K562 (cell line): ENCODE measurements at regions not wholly inside any gene's neighbourhood (a gene's known extent, or its start where the extent isn't known, plus 50 kb on each side); places are given as distances from the start of the nearest gene placed in this dataset.

Source experiments
- ATAC-seq: fragments of 200-7000 bp; cut with Tn5 transposase; 3 replicates; pipeline ENCODE4 v1.9.1; 2020; ENCODE audit warnings: moderate library complexity
- BruUV-seq: library from RNA; stranded (reverse); fragments of 400-500 nt; replicated peaks from 2 replicates; lab custom pipeline; 2021; lab: Mats Ljungman, UMichigan
- CTCF ChIA-PET: fragments of 300-600 bp; formaldehyde crosslinking; extraction: SDS; loops from one replicate; lab custom pipeline; 2021; ENCODE audit warnings: low intra/inter-chr PET ratio; lab: Yijun Ruan, JAX
- POLR2A ChIA-PET: fragments of 300-600, 350-650 bp; sonication (Branson Sonifier 250); formaldehyde crosslinking; extraction: SDS; loops from one replicate; lab custom pipeline; 2021; ENCODE audit warnings: antibody characterized with exemption, inconsistent platforms; lab: Yijun Ruan, JAX
- DNase-seq, 4 experiments: peaks; one replicate each; pipeline versions ENCODE4 v3.0.0 to v3.0.0-alpha.2; 2011 to 2018; ENCODE audit warnings: low spot score in 3 of 4, mixed read lengths in 3 of 4; ENCODE audit errors: extremely low read depth in 1 of 4
- FAIRE-seq: peaks from 2 replicates; lab custom pipeline; 2011; peaks lifted over from hg19 to GRCh38; lab: Jason Lieb, UNC
- H2AFZ ChIP-seq: 2 replicates; pipeline ENCODE4 v1.6.0; 2011; ENCODE audit warnings: low read depth, low read length, control low read depth, inconsistent platforms
- H3K27ac ChIP-seq: fragments of 200-600 bp; 3 replicates; pipeline ENCODE4 v1.8.0; 2011; ENCODE audit warnings: low read depth, mild to moderate bottlenecking, control low read depth, inconsistent platforms, low read length, moderate library complexity, mixed read lengths; ENCODE audit errors: extremely low read depth
- H3K27me3 ChIP-seq, 2 experiments: fragments of 300-600 bp in 1 of 2; 2 replicates in 1 of 2; 3 replicates in 1 of 2; pipeline versions ENCODE4 v1.6.0 to v1.8.0; 2011; ENCODE audit warnings: inconsistent platforms in 2 of 2, low read length in 2 of 2, mild to moderate bottlenecking in 1 of 2, mixed read lengths in 1 of 2, moderate library complexity in 1 of 2; ENCODE audit not compliant: control insufficient read depth in 2 of 2, insufficient read depth in 2 of 2
- H3K36me3 ChIP-seq: fragments of 300-600 bp; 3 replicates; pipeline ENCODE4 v1.8.0; 2011; ENCODE audit warnings: mild to moderate bottlenecking, low read length, inconsistent platforms; ENCODE audit not compliant: control insufficient read depth, insufficient read depth
- H3K4me1 ChIP-seq, 2 experiments: fragments of 200-600 bp in 1 of 2; replicated peaks in 1 of 2; 2 replicates in 1 of 2; 3 replicates in 1 of 2; pipeline versions ENCODE4 v1.5.1 to v1.8.0; 2011; ENCODE audit warnings: inconsistent platforms in 2 of 2, low read length in 2 of 2, mild to moderate bottlenecking in 1 of 2, mixed read lengths in 1 of 2, moderate library complexity in 1 of 2; ENCODE audit not compliant: control insufficient read depth in 2 of 2, insufficient read depth in 2 of 2
- H3K4me2 ChIP-seq: 2 replicates; pipeline ENCODE4 v1.6.1; 2011; ENCODE audit warnings: low read length, control low read depth, inconsistent platforms, mixed read lengths; ENCODE audit not compliant: insufficient read depth
- H3K4me3 ChIP-seq: fragments of 200-600 bp; sonication (generic), shearing (Covaris generic); 2 replicates; pipeline ENCODE4 v1.5.1; 2016; ENCODE audit warnings: control low read depth, inconsistent platforms
- H3K79me2 ChIP-seq: fragments of 200-600 bp; 3 replicates; pipeline ENCODE4 v1.8.0; 2011; ENCODE audit warnings: low read length, inconsistent platforms; ENCODE audit not compliant: control insufficient read depth, insufficient read depth
- H3K9ac ChIP-seq, 2 experiments: 2 replicates each; pipeline versions ENCODE4 v1.6.0 to v1.6.1; 2011; ENCODE audit warnings: low read depth in 2 of 2, low read length in 2 of 2, control low read depth in 1 of 2, inconsistent platforms in 1 of 2, mild to moderate bottlenecking in 1 of 2, mixed read lengths in 1 of 2; ENCODE audit not compliant: insufficient read depth in 1 of 2
- H3K9me1 ChIP-seq: one replicate; pipeline ENCODE4 v1.6.0; 2011; ENCODE audit warnings: inconsistent platforms, mild to moderate bottlenecking, low read length, moderate library complexity; ENCODE audit not compliant: control insufficient read depth, insufficient read depth
- H3K9me3 ChIP-seq: replicated peaks from 2 replicates; pipeline ENCODE4 v1.5.1; 2011; ENCODE audit warnings: low read depth, low read length, inconsistent platforms; ENCODE audit not compliant: control insufficient read depth, insufficient read depth
- H4K20me1 ChIP-seq: replicated peaks from 2 replicates; pipeline ENCODE4 v1.6.1; 2011; ENCODE audit warnings: low read length, inconsistent platforms, mixed read lengths; ENCODE audit not compliant: control insufficient read depth, insufficient read depth
- BACH1 ChIP-seq: fragments of 200-800 bp; sonication (Bioruptor generic); IDR thresholded peaks from 2 replicates; pipeline ENCODE4 v1.6.1; 2016; ENCODE audit warnings: missing genetic modification characterization, missing compliant biosample characterization
- CBFA2T3 ChIP-seq: fragments of 450-650 bp; IDR thresholded peaks from 2 replicates; pipeline ENCODE4 v1.6.1; 2017
- NFIC ChIP-seq: fragments of 450-650 bp; IDR thresholded peaks from 2 replicates; pipeline ENCODE4 v1.6.1; 2017; ENCODE audit warnings: mild to moderate bottlenecking, inconsistent platforms
- PCBP1 ChIP-seq: fragments of 200-400 bp; formaldehyde crosslinking; IDR thresholded peaks from 2 replicates; pipeline ENCODE4 v1.6.1; 2018; ENCODE audit warnings: mild to moderate bottlenecking, low read depth, low read length; ENCODE audit not compliant: poor library complexity, severe bottlenecking
- ZNF12 ChIP-seq: sonication (generic); formaldehyde crosslinking; IDR thresholded peaks from 2 replicates; pipeline ENCODE4 v1.4.0; 2020; ENCODE audit warnings: mild to moderate bottlenecking, missing genetic modification reagents
- ZNF586 ChIP-seq: fragments of 450-650 bp; formaldehyde crosslinking; conservative IDR thresholded peaks from 2 replicates; pipeline ENCODE4 v1.4.0; 2020; ENCODE audit warnings: mild to moderate bottlenecking, moderate library complexity
- WGBS: fragments of 100-300 bp; shearing (Covaris generic); methylation state at CpG from one replicate; pipeline ENCODE4 v1.1.6; 2016; ENCODE audit warnings: low coverage, mixed read lengths; ENCODE audit not compliant: insufficient coverage; ENCODE audit errors: missing lambda C conversion rate; 5-methylcytosine and 5-hydroxymethylcytosine counted together
- in situ Hi-C: fragments of 300-500 bp; cut with MboI; formaldehyde crosslinking; loops from 4 replicates; pipeline ENCODE4 v1.15.0; 2018; ENCODE audit warnings: inconsistent platforms, mixed read lengths
- intact Hi-C: fragments of 100-400 bp; cut with micrococcal nuclease; formaldehyde crosslinking; loops from 2 replicates; pipeline ENCODE4 v1.14.2; 2022
- TF ChIP-seq, protein P1 (sequence below): fragments of 200-400 bp; formaldehyde crosslinking; IDR thresholded peaks from 2 replicates; pipeline ENCODE4 v1.6.1; 2017; ENCODE audit warnings: mild to moderate bottlenecking, low read depth, low read length, moderate library complexity
- TF ChIP-seq, protein P2 (sequence below): fragments of 450-650 bp; conservative IDR thresholded peaks from 2 replicates; pipeline ENCODE4 v1.6.1; 2016; ENCODE audit warnings: missing genetic modification characterization, low read depth, mild to moderate bottlenecking, missing compliant biosample characterization, moderate library complexity
- TF ChIP-seq, protein P3 (sequence below), 2 experiments: fragments of 450-650 bp; IDR thresholded peaks; 2 replicates each; pipeline ENCODE4 v1.6.1; 2016

DNA sequence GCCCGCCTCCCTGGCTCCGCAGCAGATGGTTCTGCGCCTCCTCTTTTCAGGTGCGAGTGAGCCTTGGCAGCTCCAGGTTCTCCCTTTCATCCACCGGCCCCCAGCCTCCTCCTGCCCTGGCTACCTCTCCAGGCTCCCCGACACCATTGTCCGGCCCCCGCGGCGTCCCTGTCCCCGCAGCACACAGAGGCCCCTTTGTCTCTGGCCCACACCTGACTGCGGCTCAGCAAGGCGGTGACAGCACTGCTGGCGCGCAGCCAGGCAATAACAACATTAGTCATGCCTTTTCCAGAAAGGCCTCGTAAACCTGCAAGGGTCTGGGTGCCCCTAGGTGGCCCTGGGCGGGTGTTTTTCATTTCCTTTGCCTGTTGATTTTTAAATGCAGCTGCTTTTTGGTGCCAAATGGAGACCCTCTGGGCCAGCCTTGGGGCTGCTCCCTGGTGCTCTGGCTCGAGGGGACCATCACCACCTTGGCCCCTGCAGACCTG is 73.2 kb upstream of the MEDAG start:
- FAIRE-seq (no peak), ATAC-seq (peak; percentile 58; the same call in 2 of the 3 replicates)
- ChIA-PET POLR2A (no interaction called here), CTCF (no interaction called here)
- H3K9me1 ChIP-seq: no peaks in the 10 kb centered on the region
- intact Hi-C loops: no loop called here
- in situ Hi-C loops: no loop called here
- WGBS: 0% methylated on average over 11 of the region's 18 CpGs
- H4K20me1 ChIP-seq: no peaks in the 10 kb centered on the region
- no peak overlapping the region; a peak in 1 of 4 replicates for H3K9ac ChIP-seq
- no peaks in the 10 kb centered on the region for H3K36me3 ChIP-seq
- TF ChIP-seq, protein P1, sequence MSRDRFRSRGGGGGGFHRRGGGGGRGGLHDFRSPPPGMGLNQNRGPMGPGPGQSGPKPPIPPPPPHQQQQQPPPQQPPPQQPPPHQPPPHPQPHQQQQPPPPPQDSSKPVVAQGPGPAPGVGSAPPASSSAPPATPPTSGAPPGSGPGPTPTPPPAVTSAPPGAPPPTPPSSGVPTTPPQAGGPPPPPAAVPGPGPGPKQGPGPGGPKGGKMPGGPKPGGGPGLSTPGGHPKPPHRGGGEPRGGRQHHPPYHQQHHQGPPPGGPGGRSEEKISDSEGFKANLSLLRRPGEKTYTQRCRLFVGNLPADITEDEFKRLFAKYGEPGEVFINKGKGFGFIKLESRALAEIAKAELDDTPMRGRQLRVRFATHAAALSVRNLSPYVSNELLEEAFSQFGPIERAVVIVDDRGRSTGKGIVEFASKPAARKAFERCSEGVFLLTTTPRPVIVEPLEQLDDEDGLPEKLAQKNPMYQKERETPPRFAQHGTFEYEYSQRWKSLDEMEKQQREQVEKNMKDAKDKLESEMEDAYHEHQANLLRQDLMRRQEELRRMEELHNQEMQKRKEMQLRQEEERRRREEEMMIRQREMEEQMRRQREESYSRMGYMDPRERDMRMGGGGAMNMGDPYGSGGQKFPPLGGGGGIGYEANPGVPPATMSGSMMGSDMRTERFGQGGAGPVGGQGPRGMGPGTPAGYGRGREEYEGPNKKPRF: no peak
- TF ChIP-seq NFIC: peak; percentile 83
- TF ChIP-seq, all 486 proteins: peak for 1
- Histone ChIP-seq H3K79me2 (no peaks in the 10 kb centered on the region), H3K9me3 (no peaks in the 10 kb centered on the region), H3K27me3 (peaks cover 0 to 10% of the 10 kb centered on the region in 2 experiments; a peak in 1 of 5 replicates), H3K4me2 (no peak overlapping the region), H3K4me1 (peaks cover 0 to 4% of the 10 kb centered on the region in 2 experiments; a peak in 2 of 5 replicates), H2AFZ (no peak overlapping the region), H3K27ac (no peak overlapping the region), H3K4me3 (no peak overlapping the region)
- BruUV-seq: no TSS peak
- DNase-seq: peak in 3 of 4 experiments; percentile 15 to 46 (median 19)

DNA sequence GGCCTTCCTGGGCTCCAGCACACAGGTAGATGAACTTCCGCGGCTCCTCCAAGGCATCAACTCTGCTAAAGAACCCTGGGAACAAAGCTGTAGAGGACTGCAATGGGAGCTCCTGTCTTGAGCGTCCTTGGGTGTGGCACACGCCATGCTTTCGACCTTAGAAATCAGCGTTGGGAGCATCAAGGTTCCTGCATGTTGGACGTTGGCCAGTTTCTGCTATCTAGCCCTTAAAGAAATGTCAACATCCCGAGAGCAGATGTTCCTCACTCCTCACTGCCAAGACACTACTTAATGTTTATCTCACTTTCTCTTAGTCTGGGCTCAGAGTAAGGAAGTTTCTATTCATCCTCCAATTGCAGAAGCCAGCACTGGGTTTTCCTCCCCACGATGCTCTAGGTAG is 70.6 kb upstream of the MEDAG start:
- no peaks in the 10 kb centered on the region for H3K9me3 ChIP-seq
- WGBS: 0% methylated on average over 7 of the region's 9 CpGs
- no peak for ATAC-seq
- intact Hi-C loops: no loop called here
- CTCF ChIA-PET: no interaction called here
- no peaks in the 10 kb centered on the region for H3K79me2 ChIP-seq
- no peak overlapping the region for H3K27ac ChIP-seq
- no peak overlapping the region for H3K4me2 ChIP-seq
- peaks cover 0 to 4% of the 10 kb centered on the region in 2 experiments; a peak in 2 of 5 replicates for H3K4me1 ChIP-seq
- no peak overlapping the region for H3K4me3 ChIP-seq
- H3K27me3 ChIP-seq: peaks cover 0 to 10% of the 10 kb centered on the region in 2 experiments; a peak in 1 of 5 replicates
- H2AFZ ChIP-seq: no peak overlapping the region
- no peak overlapping the region for H3K9ac ChIP-seq
- H4K20me1 ChIP-seq: no peaks in the 10 kb centered on the region
- in situ Hi-C loops: no loop called here
- no peaks in the 10 kb centered on the region for H3K9me1 ChIP-seq
- no peaks in the 10 kb centered on the region for H3K36me3 ChIP-seq
- peak in 1 of 4 experiments; percentile 25 for DNase-seq
- POLR2A ChIA-PET: no interaction called here
- FAIRE-seq: no peak
- no TSS peak for BruUV-seq
- TF ChIP-seq ZNF586 (CRISPR knock-in tag) (no peak), NFIC (peak; percentile 56), PCBP1 (no peak), ZNF12 (CRISPR knock-in tag) (no peak), CBFA2T3 (0 out of 2 replicates have a peak, but pooled peaks have one; percentile 25), BACH1 (tag) (no peak)
- TF ChIP-seq, protein P2, sequence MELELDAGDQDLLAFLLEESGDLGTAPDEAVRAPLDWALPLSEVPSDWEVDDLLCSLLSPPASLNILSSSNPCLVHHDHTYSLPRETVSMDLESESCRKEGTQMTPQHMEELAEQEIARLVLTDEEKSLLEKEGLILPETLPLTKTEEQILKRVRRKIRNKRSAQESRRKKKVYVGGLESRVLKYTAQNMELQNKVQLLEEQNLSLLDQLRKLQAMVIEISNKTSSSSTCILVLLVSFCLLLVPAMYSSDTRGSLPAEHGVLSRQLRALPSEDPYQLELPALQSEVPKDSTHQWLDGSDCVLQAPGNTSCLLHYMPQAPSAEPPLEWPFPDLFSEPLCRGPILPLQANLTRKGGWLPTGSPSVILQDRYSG (tag): no peak
- TF ChIP-seq, protein P3, sequence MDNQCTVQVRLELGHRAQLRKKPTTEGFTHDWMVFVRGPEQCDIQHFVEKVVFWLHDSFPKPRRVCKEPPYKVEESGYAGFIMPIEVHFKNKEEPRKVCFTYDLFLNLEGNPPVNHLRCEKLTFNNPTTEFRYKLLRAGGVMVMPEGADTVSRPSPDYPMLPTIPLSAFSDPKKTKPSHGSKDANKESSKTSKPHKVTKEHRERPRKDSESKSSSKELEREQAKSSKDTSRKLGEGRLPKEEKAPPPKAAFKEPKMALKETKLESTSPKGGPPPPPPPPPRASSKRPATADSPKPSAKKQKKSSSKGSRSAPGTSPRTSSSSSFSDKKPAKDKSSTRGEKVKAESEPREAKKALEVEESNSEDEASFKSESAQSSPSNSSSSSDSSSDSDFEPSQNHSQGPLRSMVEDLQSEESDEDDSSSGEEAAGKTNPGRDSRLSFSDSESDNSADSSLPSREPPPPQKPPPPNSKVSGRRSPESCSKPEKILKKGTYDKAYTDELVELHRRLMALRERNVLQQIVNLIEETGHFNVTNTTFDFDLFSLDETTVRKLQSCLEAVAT (IDR thresholded peaks at IDR 0.05): no peak
